Stimulated activated CD8-positive, alpha-beta memory T cell treated with anti-CD3 and anti-CD28 coated beads, Interleukin-4, amount 100 ng/mL, for 4 hours (primary cell): ENCODE measurements at regions not wholly inside any gene's neighbourhood (a gene's known extent, or its start where the extent isn't known, plus 50 kb on each side); places are given as distances from the start of the nearest gene placed in this dataset.

Experiments used
- DNase-seq, 2 donors: peaks; one replicate each; pipeline ENCODE4 v3.0.0-alpha.2; 2020; ENCODE audit warnings: low read depth in 2 of 2, low spot score in 1 of 2

DNA sequence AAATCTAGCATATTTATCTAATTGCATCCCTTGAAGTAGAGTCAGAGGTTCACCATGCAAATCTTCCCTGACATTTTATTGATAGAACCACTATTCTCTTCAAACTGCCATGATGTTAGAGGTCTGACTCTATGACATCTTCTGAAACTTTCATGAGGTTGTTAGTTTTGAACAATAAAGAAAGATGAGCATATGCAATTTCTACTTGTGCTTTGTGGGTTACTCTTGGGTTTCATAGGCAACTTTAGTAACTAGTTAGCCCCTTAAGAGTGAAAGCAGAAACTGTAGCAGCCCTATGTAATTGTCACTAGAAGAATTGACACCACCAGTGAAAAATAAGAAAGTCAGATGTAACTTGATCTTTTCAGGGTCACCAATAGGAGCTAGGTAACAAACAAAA is 53.1 kb upstream of the ZEB2 start:
- no peak for DNase-seq

DNA sequence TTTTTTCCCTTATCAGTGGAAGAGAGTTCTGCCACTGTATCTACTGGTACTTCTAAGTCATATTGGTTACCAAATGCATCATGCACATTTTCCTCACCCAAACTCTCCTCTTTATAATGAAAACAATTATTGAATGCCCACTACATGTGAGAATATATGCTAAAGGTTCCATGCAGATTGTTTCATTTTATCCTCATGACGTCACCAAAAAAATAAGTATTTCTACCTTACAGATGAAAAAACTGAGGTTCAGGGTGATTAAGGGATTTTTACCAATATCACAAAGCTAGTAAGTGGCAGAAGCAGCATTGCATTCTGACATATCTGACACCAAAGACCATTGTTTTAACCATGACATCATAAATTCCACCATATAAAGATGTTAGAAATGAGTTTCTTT is 51.9 kb upstream of the ZEB2 start:
- no peak for DNase-seq

- no peak for DNase-seq
Observed at GRCh38 chr2:144570566-144570965, 50.6 kb upstream of the ZEB2 start.
